ENCODE measurements at regions not wholly inside any gene's neighbourhood (a gene's known extent, or its start where the extent isn't known, plus 50 kb on each side); places are given as distances from the start of the nearest gene placed in this dataset.
"Not testable (repeated sequence)": the region's sequence is repeated elsewhere in the genome, so short reads cannot be mapped to it uniquely, and the experiment has no call there.

- DNase-seq (ENCODE audit: low read depth) = no peak
These were observed 129.7 kb upstream of the TNP1 start for GRCh38 chr2:216989340-216990129.

- DNase-seq (ENCODE audit: low read depth) = no peak
These were observed 127.5 kb upstream of the TNP1 start for GRCh38 chr2:216987252-216987821.

- no peak for DNase-seq (ENCODE audit: low read depth)
These were observed 125.8 kb upstream of the TNP1 start for GRCh38 chr2:216985658-216986141.

GRCh38 chr2:216984937-216985336, 125.1 kb upstream of the TNP1 start:
- no peak for DNase-seq (ENCODE audit: low read depth)

- not testable (repeated sequence) for DNase-seq (ENCODE audit: low read depth)
These were observed 122.1 kb upstream of the TNP1 start for GRCh38 chr2:216981951-216982350.

- DNase-seq (ENCODE audit: low read depth) = not testable (repeated sequence)
These were observed 120.6 kb upstream of the TNP1 start for GRCh38 chr2:216980510-216980909.

- DNase-seq (ENCODE audit: low read depth) = no peak
These were observed 114.7 kb upstream of the TNP1 start for GRCh38 chr2:216974321-216975302.

- DNase-seq (ENCODE audit: low read depth) = no peak
These were observed 111.7 kb upstream of the TNP1 start for GRCh38 chr2:216971593-216971992.

GRCh38 chr2:216970359-216970915, 110.6 kb upstream of the TNP1 start:
- no peak for DNase-seq (ENCODE audit: low read depth)

GRCh38 chr2:216967889-216968288, 108.0 kb upstream of the TNP1 start:
- no peak for DNase-seq (ENCODE audit: low read depth)

GRCh38 chr2:216960671-216961268, 100.9 kb upstream of the TNP1 start:
- no peak for DNase-seq (ENCODE audit: low read depth)

GRCh38 chr2:216959433-216959832, 99.6 kb upstream of the TNP1 start:
- DNase-seq (ENCODE audit: low read depth) = no peak

GRCh38 chr2:216956820-216957493, 97.1 kb upstream of the TNP1 start:
- DNase-seq (ENCODE audit: low read depth) = no peak

GRCh38 chr2:216951171-216951570, 91.3 kb upstream of the TNP1 start:
- DNase-seq (ENCODE audit: low read depth) = no peak

GRCh38 chr2:216950547-216950946, 90.7 kb upstream of the TNP1 start:
- no peak for DNase-seq (ENCODE audit: low read depth)

GRCh38 chr2:216949700-216950413, 90.0 kb upstream of the TNP1 start:
- no peak for DNase-seq (ENCODE audit: low read depth)

GRCh38 chr2:216947055-216947454, 87.2 kb upstream of the TNP1 start:
- no peak for DNase-seq (ENCODE audit: low read depth)

GRCh38 chr2:216944733-216945132, 84.9 kb upstream of the TNP1 start:
- DNase-seq (ENCODE audit: low read depth) = no peak

- no peak for DNase-seq (ENCODE audit: low read depth)
These were observed 83.2 kb upstream of the TNP1 start for GRCh38 chr2:216943109-216943508.

- no peak for DNase-seq (ENCODE audit: low read depth)
These were observed 82.6 kb upstream of the TNP1 start for GRCh38 chr2:216942465-216942864.
